Activated CD8-positive, alpha-beta memory T cell treated with anti-CD3 and anti-CD28 coated beads, Interleukin-2, amount 50 U/mL, for 48 hours (primary cell): ENCODE measurements at regions not wholly inside any gene's neighbourhood (a gene's known extent, or its start where the extent isn't known, plus 50 kb on each side); places are given as distances from the start of the nearest gene placed in this dataset.
"Not testable (repeated sequence)": the region's sequence is repeated elsewhere in the genome, so short reads cannot be mapped to it uniquely, and the experiment has no call there.

Source experiments
- DNase-seq: peaks from one replicate; pipeline ENCODE4 v3.0.0-alpha.2; 2020

DNA sequence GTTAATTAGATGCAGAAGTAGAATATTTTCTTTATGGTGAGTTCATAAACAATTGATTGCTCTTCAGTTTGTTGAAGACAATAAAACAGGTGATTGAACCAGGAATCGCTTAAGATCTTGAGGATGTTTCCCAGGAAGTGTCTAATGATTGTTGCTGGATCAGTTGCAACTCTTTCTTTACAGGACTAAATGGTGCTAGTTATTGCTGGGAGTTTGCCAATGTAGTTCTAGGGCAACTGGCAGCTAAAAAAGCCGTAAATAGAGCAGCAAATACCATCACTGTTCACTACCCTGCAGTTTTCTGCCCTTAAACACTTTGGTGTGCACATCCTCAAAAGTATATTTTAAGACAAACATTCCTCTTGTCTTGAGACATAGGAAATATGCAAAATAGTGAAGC lies 119.2 kb upstream of the ANK3 start:
- no peak for DNase-seq

DNA sequence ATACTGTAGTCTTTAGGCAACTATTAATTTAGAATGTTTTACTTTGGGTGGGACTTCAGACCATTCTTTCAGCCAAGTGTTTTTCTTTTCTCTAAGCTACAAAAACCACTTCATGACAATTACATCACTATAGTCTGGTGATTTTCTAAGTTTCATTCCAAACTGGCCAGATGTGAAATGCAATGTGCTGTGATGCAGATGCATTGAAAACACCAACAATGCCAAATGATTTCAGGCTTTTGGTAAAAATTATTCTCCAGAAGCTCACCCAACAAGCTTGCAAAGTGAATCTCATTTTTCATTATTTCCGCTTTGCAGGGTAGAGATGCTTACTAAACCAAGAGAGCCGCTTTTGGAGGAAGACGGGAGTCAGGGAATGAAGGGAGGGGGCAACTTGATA lies 118.4 kb upstream of the ANK3 start:
- DNase-seq, result no peak

DNA sequence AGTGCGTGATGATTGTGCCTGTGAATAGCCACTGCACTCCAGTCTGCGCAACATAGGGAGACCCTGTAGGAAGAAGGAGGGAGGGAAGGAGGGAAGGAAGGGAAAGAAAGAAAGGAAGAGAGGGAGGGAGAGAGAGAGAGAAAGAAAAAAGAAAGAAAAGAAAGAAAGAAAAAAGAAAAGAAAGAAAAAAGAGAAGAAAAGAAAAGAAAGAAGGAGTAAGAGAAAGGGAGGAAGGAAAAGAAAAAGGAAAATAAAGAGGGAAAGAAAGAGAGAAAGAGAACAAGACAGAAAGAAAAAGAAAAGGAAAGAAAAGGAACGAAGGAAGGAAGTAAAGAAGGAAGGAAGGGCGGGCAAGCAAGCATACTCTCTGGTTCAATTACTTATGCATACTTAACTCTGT lies 112.9 kb upstream of the ANK3 start:
- no peak for DNase-seq

DNA sequence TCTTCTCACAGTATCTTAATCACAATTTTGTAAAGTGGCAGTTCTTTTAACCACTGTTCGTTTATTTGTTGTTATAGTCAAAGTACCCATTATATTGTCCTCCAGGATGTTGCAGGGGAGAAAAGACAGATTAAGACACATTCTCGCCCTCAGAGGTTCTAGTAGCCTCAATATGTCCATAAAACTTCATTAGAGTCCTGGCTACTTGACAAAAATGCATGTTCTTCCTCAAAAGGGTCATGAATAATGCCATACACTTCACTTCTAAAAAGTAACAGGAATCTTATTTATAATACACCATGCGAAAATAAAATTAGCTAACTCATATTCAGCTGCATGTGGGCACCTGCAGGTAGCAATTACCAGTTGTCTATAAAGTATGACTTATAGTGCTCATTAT lies 109.3 kb upstream of the ANK3 start:
- no peak for DNase-seq

DNA sequence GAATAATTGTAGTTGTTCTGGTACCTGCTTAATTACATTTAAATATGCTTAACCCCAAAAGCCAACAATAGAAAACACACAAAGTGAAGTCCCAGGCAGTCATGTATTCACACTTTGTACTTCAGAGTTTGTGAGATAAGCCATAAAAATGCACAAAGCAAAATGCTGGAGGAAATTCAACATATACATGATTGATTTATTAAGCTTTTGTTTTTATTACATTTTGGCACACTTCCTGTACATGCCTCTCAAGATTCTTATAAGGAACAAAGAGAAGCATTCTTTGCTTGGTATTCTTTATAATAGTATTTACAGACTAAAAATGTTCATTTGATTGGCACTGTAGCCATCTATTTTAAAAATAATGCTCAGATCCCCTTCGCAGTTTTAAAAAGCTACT lies 107.7 kb upstream of the ANK3 start:
- DNase-seq, result no peak

DNA sequence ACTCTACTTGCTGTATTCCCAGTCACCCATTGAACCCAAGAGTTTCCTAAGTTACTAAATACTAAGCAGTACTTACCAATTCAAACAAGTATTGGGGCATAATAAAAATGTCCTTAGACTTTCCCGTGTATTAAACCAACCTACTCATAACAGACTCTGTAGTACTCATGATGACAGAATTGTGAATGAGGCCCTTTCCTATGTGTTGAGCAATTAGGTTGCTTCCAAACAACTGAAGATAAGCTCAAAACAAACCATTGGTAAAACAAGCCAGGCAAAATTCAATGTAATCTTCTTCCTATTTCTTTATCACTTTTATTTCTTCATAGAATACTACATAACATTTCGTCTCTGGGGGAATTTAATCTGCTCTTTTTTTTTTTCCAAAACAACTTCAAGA lies 106.5 kb upstream of the ANK3 start:
- DNase-seq, result no peak

DNA sequence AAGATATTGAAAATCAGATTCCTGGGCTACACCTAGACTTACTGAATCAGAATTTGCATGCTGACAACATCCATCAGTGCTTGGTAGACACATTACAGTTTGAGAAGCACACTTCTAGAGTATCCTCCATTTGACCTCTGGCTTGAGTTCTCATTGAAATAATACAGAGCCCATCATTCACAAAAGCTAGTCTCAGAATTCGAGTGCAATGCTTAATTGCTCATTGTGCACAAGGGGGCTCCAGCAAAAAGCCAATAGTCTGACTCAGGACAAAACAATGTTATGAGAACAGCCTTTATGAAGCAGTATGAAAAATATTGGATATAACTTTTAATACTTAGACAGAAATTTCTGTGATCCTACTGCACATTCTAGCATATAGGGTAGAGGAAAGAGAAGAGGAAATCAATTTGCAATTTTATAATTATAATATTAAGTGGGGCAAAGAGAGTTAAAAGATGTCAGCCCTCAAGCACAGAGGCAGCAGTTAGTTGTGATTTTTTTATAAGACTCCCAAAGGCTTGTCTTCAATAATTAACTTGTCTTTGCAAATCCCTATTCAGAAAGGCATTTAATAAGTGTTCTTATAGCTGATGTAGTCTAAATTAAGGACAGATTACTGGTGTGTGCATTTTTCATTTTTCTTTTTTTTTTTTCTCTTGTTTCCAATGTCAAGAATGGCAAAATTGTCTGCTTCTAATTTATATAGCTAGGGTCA lies 105.8 kb upstream of the ANK3 start:
- no peak for DNase-seq

DNA sequence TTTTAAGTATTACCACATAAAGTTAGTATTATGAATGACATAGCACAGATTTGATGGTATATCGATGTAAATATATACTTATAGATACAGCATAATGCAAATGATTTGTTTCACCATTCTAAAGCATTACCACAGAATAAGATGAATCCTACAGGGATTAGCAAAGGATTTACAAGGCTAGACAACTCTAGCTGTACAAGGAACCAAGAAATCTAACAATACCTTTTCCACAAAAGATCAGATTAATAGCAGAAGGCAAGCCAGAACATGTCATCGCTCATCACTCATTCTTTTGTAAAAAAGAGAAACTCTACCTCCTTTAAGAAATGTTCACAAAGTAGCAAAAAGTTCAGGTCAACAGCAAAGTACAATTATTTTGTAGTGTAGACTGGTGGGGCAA lies 105.1 kb upstream of the ANK3 start:
- DNase-seq, result no peak

DNA sequence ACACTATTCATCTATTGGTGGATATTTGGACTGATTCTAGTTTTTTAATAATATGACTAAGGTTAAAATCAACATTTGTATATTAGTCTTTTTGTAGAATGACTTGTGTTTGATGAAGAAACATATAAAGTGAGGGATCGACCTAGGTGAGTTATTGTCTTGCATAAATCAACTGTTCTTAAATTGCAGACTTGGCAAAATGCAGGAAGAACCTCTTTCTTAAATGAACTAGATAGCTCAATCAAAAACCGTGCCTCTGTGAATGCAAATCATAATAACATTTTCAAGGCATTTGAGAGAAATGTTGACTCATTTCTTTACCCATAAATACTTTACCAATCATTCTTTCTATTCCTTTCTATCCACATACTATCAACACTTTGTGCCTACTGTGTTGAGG lies 101.5 kb upstream of the ANK3 start:
- DNase-seq, result no peak

DNA sequence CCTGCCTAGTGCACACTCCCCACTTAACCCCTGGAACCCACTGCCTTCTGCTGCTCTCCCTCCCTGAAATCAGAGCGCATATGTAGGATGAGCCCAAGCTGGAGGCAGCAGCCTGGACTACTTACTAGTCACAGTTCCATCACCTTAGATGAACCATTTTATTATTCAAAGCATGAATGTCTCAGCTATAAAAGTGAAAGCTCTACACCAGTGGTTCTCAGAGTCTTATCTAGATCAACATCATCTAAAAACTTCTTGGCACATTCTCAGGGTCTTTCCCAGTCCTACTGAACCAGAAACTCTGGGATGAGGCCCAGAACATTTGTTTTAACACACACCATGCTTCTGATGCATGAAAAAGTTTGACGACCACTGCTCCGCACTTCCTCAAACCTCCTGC lies 100.3 kb upstream of the ANK3 start:
- DNase-seq, result no peak

DNA sequence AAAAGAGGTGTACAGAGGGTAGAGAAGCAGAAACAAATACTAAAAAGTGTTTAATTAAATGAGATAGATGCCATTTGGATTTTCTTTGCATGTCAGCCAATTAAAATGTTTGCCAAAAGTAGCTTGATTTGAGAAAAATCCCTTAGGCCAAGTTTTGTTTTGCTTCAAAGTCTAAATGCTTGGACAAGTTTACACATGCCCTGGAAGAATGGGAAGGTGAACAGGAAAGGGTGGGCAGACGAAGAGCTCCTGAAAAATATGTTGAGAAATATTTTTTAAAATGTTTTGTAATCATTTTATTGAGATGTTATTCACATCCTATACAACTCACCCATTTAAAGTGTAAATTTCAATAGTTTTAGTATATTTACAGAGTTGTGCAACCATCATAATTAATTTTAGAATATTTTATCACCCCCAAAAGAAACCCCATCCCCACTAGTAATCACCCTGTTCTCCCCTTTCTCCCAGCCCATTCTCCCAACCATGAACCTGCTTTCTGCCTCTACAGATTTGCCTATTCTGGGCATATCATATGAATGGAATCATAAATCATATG lies 98.5 kb upstream of the ANK3 start:
- no peak for DNase-seq

DNA sequence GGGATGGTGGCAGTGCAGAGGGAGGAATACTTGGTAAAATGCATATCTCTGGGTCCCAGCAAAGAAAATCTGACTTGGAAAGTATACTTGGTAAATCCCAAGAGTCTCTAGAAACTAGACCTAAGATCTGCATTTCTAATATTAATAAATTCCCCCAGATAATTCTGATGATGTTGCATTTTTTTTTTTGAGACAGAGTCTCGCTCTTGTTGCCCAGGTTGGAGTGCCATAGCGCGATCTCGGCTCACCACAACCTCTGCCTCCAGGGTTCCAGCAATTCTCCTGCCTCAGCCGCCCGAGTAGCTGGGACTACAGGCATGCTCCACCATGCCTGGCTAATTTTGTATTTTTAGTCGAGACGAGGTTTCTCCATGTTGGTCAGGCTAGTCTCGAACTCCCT lies 97.9 kb upstream of the ANK3 start:
- DNase-seq, result no peak

DNA sequence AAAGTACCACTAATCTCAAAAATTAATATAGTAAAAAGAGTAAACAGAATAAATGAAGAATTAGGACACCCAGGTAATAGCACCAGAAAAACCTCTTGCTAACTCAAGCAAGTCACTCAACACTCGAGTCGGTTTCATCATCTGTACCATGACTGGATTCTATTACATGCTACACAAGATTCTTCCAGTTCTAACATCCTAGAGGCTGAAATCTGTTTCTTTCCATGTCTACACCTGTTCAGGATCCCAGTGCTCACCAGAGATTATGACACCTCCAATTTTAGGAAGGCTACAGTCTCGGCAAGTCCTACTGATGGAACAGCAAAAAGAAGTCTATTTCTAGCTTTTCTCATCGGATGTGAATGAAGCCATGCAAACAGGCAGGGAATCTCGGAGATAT lies 95.3 kb upstream of the ANK3 start:
- DNase-seq, result no peak

DNA sequence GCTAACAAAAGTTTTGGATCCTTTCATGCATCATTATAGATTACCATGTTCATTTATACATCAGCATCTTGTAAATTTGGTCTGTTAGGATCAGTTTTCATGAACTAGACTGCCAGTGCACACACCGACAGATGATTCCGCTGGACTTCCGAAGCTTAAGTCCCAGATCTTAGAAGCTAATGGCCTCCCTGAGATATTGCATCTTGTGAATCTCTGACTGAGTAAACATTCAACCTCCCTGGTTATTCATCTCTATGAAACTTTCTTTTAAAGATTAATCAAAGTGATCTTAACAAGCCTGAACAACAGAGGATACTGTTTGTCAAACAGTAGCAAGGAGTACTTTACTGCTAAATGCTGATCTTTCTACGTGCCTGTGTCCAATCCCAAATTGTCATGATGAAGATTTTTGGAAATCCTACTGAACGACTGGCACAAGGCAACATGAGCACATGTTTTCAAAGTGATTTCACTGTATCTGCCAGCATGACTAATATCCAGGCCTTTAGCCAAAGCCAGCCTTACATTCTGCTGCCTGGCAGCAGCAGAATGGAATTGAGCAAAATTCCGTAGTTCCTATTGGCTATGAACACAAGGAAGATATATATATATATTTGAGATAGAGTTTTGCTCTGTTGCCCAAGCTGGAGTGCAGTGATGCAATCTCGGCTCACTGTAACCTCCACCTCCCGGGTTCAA lies 91.3 kb upstream of the ANK3 start:
- DNase-seq, result no peak

DNA sequence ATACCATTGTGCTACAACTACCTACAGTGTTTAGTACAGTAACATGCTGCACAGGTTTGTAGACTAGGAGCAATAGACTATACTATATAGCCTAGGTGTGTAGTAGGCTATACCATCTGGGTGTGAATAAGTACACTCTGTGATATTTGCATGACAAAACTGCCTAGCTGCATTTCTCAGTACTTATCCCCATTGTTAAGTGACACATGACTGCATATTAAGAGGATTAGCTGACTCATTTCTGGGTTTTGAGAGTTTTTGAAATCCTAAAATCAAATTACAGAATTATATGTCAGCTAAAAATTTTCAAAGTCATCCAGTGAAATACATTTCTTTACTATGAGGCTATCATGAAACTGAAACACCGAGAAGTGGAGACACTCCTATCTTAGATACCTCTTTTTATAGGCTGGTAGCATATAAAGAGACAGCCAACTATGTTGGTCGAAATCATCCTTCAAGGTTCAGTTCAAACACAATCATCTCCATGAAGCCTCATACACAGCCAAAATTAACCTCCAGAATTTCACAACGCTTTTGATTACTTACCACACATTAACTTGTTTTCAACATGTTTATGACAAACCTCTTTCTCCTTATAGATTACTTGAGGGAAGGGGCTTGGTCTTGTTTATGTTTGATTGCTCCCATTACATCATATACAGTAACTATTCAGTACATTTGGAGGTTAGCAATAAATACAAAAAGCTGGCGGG lies 89.8 kb upstream of the ANK3 start:
- DNase-seq, result no peak

DNA sequence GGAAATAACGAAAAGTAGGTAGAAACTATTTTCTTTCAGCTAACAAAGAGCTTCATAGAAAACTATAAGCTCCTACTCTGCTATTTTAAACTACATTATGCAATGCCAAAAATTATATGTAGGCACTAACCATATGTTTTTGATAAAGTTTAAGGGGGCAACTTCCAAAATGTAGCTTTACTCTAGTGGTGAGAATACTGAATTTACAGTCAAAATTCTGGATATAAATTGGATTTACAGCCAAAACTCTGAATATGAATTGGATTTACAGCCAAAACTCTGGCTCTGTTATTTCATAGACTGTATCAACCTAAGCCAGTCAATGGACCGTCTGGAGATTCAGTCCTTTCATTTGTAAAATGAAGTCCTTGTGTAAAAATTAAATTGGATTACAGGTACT lies 86.8 kb upstream of the ANK3 start:
- DNase-seq, result no peak

DNA sequence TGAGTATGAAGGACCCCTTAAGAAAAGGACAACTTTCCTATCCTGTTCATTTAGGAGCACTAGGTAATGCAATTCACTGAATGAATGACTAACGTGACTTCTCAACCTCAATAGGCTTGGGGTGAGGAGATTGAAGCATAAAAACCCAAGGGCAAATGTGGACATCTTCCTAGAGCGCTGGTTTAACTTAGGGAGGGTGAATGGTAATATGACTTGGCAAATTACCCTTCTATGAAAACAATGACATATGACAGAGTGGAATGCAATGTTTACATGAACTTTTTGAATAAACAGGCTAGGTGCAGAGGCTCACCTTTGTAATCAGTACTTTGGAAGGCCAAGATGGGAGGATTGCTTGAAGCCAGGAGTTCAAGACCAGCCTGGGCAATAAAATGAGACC lies 83.9 kb upstream of the ANK3 start:
- DNase-seq, result no peak

DNA sequence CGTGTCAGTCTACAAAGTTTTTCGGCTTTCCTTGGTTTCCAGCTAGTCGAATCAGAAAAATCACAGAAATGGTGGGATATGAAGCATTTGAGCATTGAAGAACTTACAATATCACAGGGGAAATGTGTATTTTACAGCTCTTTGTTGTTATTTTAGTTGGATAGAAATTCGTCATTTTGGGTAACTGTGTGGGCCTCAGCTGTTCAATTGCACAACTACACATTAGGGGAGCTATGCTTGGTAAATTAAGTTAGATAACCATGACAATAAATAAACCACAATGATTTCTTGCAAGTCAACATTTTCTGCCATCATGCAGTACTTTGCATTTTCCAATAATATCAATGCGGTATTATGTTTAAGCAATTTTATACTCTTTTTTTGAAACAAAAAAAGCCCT lies 80.4 kb upstream of the ANK3 start:
- DNase-seq, result no peak

DNA sequence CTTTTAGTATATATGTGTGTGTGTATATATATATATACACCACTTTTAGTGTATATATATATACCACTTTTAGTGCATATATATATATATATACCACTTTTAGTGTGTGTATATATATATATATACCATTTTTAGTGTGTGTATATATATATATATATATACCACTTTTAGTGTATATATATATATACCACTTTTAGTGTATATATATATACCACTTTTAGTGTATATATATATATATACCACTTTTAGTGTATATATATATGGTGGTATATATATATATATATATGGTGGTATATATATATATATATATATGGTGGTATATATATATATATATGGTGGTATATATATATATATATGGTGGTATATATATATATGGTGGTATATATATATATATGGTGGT lies 79.5 kb upstream of the ANK3 start:
- not testable (repeated sequence) for DNase-seq

DNA sequence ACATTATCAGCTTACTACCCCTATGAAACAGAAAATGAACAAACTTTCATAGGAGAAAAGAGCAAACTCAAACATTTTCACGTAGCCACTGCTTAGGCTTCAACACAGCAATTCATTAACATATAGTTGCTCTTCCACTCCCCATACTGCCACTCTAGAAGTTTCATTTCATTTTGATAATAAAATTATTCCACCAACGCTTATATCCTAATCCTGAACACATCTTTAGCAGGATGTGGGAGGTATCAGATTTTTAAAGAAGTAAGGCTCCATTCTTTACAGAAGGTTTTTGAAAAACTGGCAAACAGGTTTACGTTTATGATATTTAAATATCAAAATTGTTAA lies 77.5 kb upstream of the ANK3 start:
- no peak for DNase-seq

DNA sequence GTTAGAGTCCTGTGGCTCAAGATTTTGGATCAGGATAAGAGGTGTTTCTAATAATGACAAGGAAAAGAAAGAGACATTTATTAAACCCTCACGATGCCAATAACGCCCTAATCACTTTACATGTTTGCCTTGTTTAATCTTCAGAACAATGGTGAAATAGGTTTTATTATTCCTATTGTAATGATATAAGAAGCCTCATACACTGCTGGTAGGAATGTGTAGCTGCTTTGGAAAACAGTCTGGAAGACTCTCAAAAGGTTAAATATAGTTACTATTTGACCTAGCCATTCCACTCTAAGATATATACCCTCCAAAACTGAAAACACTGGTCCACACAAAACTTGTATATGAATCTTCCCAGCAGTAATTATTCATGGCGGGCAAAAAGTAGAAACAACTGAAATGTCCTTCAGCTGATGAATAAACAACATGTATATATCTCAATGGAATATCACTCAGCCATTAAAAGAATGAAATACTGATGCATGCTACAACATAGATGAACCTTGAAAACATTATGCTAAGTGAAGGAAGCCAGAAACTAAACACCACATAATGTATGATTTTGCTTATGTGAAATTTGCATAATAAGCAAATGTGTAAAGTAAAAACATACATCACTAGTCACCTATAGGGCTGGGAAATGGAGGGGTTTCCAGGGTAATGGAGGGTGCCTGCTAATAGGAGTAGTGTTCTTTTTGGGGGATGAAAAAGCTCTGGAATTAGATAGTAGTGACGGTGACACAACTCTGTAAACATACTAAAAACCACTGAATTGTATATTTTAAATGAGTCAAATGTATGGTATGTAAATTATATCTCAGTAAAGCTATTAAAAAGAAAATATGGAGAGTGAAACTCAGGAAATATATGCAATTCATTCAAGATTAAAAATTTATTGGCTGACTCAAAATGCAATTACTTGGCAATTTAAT lies 76.9 kb upstream of the ANK3 start:
- no peak for DNase-seq

DNA sequence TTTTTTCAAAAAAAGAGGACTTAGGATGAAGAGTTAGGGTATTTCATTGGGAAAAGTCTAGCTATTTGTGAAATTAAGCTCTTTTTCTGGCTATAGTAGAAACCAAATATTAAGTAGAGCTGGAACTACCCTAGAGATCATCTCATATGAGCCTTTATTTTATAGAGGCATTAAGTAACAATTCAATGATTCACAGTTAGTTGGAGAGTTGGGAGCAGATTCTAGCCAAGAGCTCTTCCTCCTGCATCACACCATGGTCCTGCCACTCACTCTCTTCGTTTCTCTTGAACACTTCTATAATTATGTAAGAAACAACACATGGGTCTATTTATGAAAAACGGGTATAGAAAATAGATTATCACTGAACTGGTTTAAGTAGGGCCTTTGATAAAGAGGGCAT lies 76.1 kb upstream of the ANK3 start:
- DNase-seq, result no peak

DNA sequence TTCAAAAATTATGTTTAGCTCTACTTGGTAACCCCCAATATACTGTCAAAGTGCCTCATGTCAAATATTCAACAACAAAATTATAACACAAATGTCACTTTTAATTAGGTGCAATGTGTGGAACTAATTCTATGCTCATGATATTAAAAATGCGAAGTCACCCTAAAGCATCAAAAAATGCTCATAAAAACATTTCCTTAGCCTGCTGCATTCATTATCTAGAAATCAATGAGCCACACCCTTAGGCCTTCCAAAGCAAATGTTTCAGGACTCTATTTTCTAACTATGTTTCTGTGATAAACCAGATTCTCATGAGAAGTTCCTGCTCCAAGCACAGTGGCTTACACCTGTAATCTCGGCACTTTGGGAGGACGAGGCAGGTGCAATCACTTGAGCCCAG lies 75.0 kb upstream of the ANK3 start:
- no peak for DNase-seq
